Myocyte (in vitro differentiated cells): ENCODE measurements at regions not wholly inside any gene's neighbourhood (a gene's known extent, or its start where the extent isn't known, plus 50 kb on each side); places are given as distances from the start of the nearest gene placed in this dataset.

Experiments used
- DNase-seq: peaks from one replicate; pipeline ENCODE4 v3.0.0-alpha.2; 2012; ENCODE audit warnings: low read depth

DNA sequence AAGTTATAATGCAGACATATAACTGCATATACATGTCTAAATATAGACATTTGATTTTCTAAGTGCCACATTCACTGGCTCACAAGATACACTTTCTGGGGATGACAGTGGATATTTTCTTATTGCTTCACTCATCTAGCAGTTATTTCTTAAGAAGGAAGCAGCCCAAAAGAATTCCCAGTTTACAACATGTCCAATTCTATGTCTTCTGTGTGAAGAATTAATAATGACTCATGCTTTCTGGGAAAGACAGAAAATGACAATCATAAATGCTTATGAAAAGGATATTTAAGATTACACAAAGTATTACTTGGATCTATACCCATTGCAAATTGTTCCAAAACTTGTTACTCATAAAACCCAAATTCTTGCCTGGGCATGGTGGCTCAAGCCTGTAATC is 543.4 kb downstream of the SUCLA2 start:
- peak; percentile 18 for DNase-seq

- DNase-seq, result peak; percentile 20
These were observed 545.4 kb downstream of the SUCLA2 start for GRCh38 chr13:47455626-47456025.

DNA sequence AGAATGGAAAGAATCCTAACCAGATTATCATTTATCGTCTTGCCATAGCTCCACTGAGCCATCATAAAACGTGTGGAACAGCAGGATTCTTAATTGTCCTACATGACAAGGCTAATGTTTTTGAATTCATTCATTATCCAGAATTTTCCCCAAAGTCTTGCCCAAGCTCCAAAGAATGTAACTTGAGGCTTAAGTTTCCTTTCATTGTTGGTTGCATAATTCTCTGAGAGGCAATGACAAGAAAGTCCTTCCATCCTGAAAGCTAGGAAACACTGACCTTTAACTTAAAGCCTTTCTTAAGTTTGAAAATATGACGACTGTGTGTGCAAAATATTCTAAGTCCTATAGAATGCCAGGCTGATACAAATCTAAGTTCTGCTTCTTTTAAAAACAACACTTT is 546.1 kb downstream of the SUCLA2 start:
- DNase-seq, result peak; percentile 22

DNA sequence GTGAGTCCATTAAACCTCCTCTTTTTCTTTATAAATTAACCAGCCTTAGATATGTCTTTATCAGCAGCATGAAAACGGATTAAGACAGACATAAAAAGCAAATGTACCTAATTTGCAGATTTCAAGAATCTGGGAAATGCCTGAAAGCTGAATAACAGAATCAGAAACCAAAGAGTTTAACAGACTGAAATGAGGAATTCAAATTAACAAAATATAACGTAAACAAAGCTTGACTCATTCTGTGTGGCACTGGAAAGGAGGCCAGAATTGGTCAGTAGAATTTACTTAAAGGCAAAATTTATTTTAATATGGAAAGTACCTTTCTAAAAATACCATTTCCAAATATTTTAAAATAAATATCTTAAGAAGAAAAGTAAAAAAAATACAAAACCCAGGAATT is 540.6 kb upstream of the HTR2A start:
- no peak for DNase-seq

- no peak for DNase-seq
These were observed 536.7 kb upstream of the HTR2A start for GRCh38 chr13:47433461-47434005.

DNA sequence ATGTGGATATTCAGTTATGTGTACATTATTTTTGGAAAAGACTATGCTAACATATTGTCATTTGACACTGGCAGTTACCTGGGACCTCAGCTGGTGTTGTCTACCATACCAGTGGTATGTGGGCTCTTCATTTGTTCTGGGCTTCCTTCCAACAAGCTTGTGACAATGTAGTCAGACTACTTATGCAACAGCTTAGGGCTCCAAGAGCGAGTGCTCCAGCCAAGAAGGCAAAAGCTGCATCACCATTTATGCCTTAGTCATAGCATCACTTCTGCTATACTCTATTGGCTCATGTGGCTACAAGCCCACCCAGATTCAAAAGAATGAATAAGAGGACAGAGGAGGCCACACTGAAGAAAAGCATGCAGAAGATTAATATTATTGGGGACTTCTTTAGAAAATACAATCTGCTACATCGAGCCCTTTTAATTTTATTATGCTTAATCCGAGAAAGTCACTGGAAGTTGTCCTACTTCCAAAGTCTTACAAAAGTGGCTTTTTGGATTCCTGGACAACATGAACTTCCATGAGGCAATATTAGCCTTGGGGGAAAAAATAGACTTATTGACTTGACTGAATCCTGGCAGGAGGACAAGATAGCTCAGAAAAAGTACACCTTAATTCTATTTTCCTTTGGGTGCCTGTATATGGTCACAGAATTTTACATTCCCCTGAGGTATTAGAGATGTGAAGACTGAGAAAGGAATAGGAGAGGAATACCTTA is 529.4 kb upstream of the HTR2A start:
- peak; percentile 89 for DNase-seq

- no peak for DNase-seq
These were observed 524.7 kb upstream of the HTR2A start for GRCh38 chr13:47421525-47421924.

GRCh38 chr13:47420568-47420967 is 523.7 kb upstream of the HTR2A start:
- no peak for DNase-seq

- peak; percentile 77 for DNase-seq
These were observed 523.2 kb upstream of the HTR2A start for GRCh38 chr13:47420020-47420419.

- peak; percentile 72 for DNase-seq
These were observed 521.5 kb upstream of the HTR2A start for GRCh38 chr13:47418206-47418920.

GRCh38 chr13:47417485-47417884 is 520.6 kb upstream of the HTR2A start:
- no peak for DNase-seq

DNA sequence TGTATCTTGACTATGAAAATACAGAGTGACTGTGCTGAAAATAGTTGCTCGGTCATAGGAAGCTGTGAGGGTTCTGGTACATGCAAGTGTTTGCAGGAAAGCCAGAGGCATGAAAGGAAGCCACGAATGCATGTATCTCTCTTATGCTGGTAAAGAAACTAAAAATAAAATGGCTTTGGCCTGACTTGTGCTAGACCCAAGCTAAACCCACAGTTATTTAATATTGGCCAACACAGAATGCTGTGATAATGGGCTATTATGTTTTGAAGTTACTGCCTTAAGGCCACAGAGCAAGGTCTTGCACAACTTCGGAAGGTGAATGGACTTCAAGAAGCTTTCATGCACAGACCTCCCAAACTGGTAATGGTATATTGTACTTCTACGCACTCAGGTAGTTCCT is 518.2 kb upstream of the HTR2A start:
- peak; percentile 73 for DNase-seq

DNA sequence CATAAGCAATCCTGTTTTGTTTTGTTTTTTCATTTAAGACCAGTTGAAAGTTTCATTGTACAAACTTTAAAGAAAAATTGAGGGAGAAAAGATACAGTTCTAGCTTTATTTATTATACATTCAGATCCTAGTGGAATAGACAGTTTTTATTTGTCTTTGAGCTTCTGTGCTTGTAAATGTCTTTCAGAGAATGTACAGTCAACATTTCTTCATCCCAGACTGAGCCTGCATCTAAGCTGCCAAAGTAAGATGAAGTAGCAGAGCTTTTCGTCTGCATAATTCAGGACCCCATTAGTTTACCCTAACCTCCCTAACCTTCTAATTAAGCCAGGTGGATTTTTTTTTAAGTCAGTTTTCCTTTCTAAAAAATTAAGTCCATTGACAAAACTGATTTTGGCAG is 516.7 kb upstream of the HTR2A start:
- no peak for DNase-seq

- DNase-seq, result no peak
These were observed 516.3 kb upstream of the HTR2A start for GRCh38 chr13:47413112-47413511.

DNA sequence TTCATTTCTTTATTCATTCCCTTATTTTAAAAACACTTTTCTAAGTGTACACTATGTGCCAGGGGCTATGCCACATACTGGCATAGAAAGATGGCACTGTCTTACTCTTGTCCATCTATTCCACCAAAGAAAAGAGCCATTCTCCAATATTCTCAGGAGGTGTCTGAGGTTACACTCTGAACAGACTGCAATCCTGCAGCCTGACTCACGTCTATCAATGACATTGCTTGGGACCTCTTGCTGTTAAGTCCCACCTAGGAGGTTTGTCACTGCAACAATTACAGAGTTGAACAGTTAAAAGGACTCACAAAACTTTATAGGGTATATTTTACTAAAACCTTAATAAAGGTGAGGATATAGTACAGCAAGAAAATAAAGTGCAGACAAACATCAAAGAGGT is 512.9 kb upstream of the HTR2A start:
- DNase-seq, result no peak

- DNase-seq, result no peak
These were observed 511.9 kb upstream of the HTR2A start for GRCh38 chr13:47408546-47409319.

DNA sequence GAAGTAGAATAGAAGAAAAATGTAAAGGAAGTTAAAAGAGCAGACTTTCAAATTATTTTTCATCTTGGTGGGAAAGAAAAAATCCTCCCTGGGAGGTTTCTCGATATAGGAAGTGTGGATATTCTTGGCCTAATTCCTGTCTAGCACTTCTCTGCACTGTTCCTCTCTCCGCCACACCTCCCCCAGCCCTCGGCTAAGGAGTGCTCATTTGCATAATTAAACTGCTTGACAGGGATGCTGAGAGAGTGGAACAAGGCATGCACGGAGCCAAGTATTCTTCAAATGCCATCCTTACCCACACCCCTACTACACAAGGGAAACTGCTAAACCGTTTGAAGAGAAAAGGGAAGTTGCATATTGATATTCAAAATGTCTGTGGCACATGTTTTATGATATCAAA is 511.0 kb upstream of the HTR2A start:
- no peak for DNase-seq

DNA sequence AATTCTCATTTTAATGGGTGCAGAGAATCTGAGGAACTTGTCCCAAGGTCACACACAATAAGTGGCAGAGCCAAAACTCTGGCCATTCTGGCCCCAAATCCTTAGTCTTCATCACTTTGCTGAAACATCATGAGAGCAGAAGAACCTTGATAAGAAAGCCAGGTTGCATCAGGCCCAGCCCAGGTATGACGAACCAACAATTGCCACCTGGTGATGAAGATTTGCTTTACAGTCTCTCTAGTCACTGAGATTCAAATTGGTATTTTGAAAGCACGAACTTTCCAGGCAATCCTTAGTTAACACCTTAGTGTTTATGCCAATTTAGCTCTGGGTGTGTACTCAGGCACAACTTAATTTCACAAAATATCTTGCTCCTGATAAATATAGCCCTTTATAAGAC is 502.7 kb upstream of the HTR2A start:
- DNase-seq, result no peak

DNA sequence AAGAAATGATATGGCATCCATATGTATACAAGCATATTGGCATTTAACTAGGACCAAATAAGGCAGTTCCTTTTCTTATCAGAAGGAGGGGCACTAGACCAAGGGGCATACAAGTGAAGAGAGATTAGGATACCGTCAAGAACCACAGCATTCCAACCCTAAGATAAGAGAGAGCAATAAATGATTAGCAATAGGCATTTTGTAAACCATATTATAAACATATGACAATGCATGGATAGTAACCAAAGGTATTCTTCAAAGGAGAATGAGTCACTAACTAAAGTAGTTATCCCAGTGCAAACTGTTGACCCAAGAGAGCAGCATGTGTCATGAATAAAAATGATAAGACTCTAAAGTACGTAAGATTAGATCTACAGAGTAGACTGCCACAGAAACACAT is 500.9 kb upstream of the HTR2A start:
- no peak for DNase-seq

DNA sequence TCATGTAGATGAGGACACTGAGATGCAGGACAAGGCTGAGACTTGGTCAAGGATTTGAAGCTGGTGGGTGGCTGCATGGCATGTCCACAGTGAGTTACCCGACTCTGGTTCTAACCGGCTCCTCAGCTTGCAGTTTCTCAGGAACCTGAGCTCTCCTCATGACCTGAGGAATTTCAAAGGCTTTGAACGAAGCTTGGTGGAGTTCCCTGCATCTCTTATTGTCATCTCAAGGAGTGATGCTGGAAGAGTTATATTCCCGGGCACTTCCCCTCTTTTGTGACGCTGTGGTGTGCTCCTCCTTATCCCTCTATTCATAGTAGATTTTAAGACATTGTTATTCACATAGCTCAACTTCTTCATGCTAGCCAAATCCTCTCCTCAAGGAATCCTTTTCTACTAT is 500.1 kb upstream of the HTR2A start:
- no peak for DNase-seq

DNA sequence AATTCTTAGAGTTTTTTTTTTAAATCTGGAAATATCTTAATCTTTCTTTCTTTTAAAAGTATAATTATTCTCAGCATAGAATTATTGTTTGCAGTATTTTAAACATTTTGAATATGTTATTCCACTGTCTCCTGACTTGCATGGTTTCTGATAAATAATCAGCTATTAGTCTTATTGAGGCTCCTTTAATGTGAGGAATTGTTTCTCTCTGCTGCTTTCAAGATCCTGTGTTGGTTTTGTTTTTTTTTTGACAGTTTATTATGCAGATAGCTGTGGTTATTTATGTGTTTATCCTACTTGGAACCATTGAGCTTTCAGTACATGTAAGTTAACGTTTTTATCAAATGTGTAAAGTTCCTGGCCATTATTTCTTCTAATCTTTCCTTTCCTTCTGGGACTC is 477.9 kb upstream of the HTR2A start:
- DNase-seq, result no peak

GRCh38 chr13:47372751-47373150 is 475.9 kb upstream of the HTR2A start:
- no peak for DNase-seq
